ENCODE measurements at regions not wholly inside any gene's neighbourhood (a gene's known extent, or its start where the extent isn't known, plus 50 kb on each side); places are given as distances from the start of the nearest gene placed in this dataset.

GRCh38 chr18:43952398-43952797 is 675.1 kb upstream of the SYT4 start:
- Histone ChIP-seq H3K4ac (ENCODE audit: low read depth, low read length) (no peak overlapping the region), H3K9ac (ENCODE audit: low read length) (no peak overlapping the region), H3K4me2 (ENCODE audit: low read length) (no peak overlapping the region), H3K79me2 (ENCODE audit: control insufficient read depth, insufficient read depth, low read length, poor library complexity) (no peaks in the 10 kb centered on the region), H3K18ac (ENCODE audit: low read length) (no peak overlapping the region), H3K4me3 (ENCODE audit: low read depth, low read length) (no peak overlapping the region), H4K8ac (ENCODE audit: low read depth, low read length) (no peak overlapping the region), H3K23ac (ENCODE audit: low read length) (no peak overlapping the region), H3K36me3 (ENCODE audit: control insufficient read depth in 1 of 2, insufficient read depth in 2 of 2, low read length in 2 of 2) (peaks cover 0 to 2% of the 10 kb centered on the region in 2 experiments), H4K91ac (ENCODE audit: low read depth, low read length) (no peak overlapping the region), H3K27ac (ENCODE audit: low read depth, low read length) (no peak overlapping the region), H2BK120ac (ENCODE audit: insufficient read depth, low read length, poor library complexity) (no peak overlapping the region), H2AK5ac (ENCODE audit: low read length) (no peak overlapping the region), H2AFZ (ENCODE audit: insufficient read depth, low read length, poor library complexity) (no peak overlapping the region), H3K9me3 (ENCODE audit: insufficient read depth, low read depth, low read length) (no peaks in the 10 kb centered on the region), H4K12ac (ENCODE audit: low read depth, low read length) (no peak overlapping the region), H2BK5ac (ENCODE audit: low read depth, low read length, poor library complexity) (no peak overlapping the region), H3K14ac (ENCODE audit: low read length) (no peak overlapping the region), H3K27me3 (ENCODE audit: insufficient read depth, low read length) (no peaks in the 10 kb centered on the region), H3K4me1 (ENCODE audit: control insufficient read depth in 1 of 2, insufficient read depth in 2 of 2, low read length in 2 of 2) (no peaks in the 10 kb centered on the region), H3K79me1 (ENCODE audit: low read length) (no peaks in the 10 kb centered on the region), H2BK12ac (ENCODE audit: low read length) (no peak overlapping the region)
- no CpG with 5 or more reads among the region's 3 CpGs for WGBS (ENCODE audit: extremely low coverage, insufficient coverage, insufficient read length)
- no peak for DNase-seq

GRCh38 chr18:43961722-43962121 is 684.4 kb upstream of the SYT4 start:
- Histone ChIP-seq H2BK5ac (ENCODE audit: low read depth, low read length, poor library complexity) (no peak overlapping the region), H3K4me2 (ENCODE audit: low read length) (no peak overlapping the region), H3K9ac (ENCODE audit: low read length) (no peak overlapping the region), H2BK12ac (ENCODE audit: low read length) (no peak overlapping the region), H3K79me1 (ENCODE audit: low read length) (no peaks in the 10 kb centered on the region), H3K4me1 (ENCODE audit: control insufficient read depth in 1 of 2, insufficient read depth in 2 of 2, low read length in 2 of 2) (no peaks in the 10 kb centered on the region), H4K8ac (ENCODE audit: low read depth, low read length) (no peak overlapping the region), H2AK5ac (ENCODE audit: low read length) (no peak overlapping the region), H3K79me2 (ENCODE audit: control insufficient read depth, insufficient read depth, low read length, poor library complexity) (no peaks in the 10 kb centered on the region), H3K4me3 (ENCODE audit: low read depth, low read length) (no peak overlapping the region), H2BK120ac (ENCODE audit: insufficient read depth, low read length, poor library complexity) (no peak overlapping the region), H3K18ac (ENCODE audit: low read length) (no peak overlapping the region), H3K4ac (ENCODE audit: low read depth, low read length) (no peak overlapping the region), H3K14ac (ENCODE audit: low read length) (no peak overlapping the region), H3K27ac (ENCODE audit: low read depth, low read length) (no peak overlapping the region), H3K9me3 (ENCODE audit: insufficient read depth, low read depth, low read length) (no peaks in the 10 kb centered on the region), H4K91ac (ENCODE audit: low read depth, low read length) (no peak overlapping the region), H3K23ac (ENCODE audit: low read length) (no peak overlapping the region), H4K12ac (ENCODE audit: low read depth, low read length) (no peak overlapping the region), H3K36me3 (ENCODE audit: control insufficient read depth in 1 of 2, insufficient read depth in 2 of 2, low read length in 2 of 2) (no peaks in the 10 kb centered on the region), H2AFZ (ENCODE audit: insufficient read depth, low read length, poor library complexity) (no peak overlapping the region), H3K27me3 (ENCODE audit: insufficient read depth, low read length) (no peaks in the 10 kb centered on the region)
- no CpG with 5 or more reads among the region's 3 CpGs for WGBS (ENCODE audit: extremely low coverage, insufficient coverage, insufficient read length)
- no peak for DNase-seq

- H3K4me3 ChIP-seq (ENCODE audit: low read depth, low read length) = no peak overlapping the region
- H4K8ac ChIP-seq (ENCODE audit: low read depth, low read length) = no peak overlapping the region
- no CpG with 5 or more reads among the region's 1 CpG for WGBS (ENCODE audit: extremely low coverage, insufficient coverage, insufficient read length)
- no peak overlapping the region for H2AK5ac ChIP-seq (ENCODE audit: low read length)
- H3K79me2 ChIP-seq (ENCODE audit: control insufficient read depth, insufficient read depth, low read length, poor library complexity) = no peaks in the 10 kb centered on the region
- H3K14ac ChIP-seq (ENCODE audit: low read length) = no peak overlapping the region
- no peak overlapping the region for H3K18ac ChIP-seq (ENCODE audit: low read length)
- no peak for DNase-seq
- H2BK5ac ChIP-seq (ENCODE audit: low read depth, low read length, poor library complexity) = no peak overlapping the region
- no peak overlapping the region for H3K27ac ChIP-seq (ENCODE audit: low read depth, low read length)
- no peaks in the 10 kb centered on the region for H3K4me1 ChIP-seq (ENCODE audit: control insufficient read depth in 1 of 2, insufficient read depth in 2 of 2, low read length in 2 of 2)
- H2AFZ ChIP-seq (ENCODE audit: insufficient read depth, low read length, poor library complexity) = no peak overlapping the region
- no peak overlapping the region for H3K23ac ChIP-seq (ENCODE audit: low read length)
- no peak overlapping the region for H2BK12ac ChIP-seq (ENCODE audit: low read length)
- no peak overlapping the region for H3K9ac ChIP-seq (ENCODE audit: low read length)
- no peaks in the 10 kb centered on the region for H3K36me3 ChIP-seq (ENCODE audit: control insufficient read depth in 1 of 2, insufficient read depth in 2 of 2, low read length in 2 of 2)
- no peak overlapping the region for H2BK120ac ChIP-seq (ENCODE audit: insufficient read depth, low read length, poor library complexity)
- no peak overlapping the region for H3K4ac ChIP-seq (ENCODE audit: low read depth, low read length)
- H4K91ac ChIP-seq (ENCODE audit: low read depth, low read length) = no peak overlapping the region
- H3K27me3 ChIP-seq (ENCODE audit: insufficient read depth, low read length) = no peaks in the 10 kb centered on the region
- H3K9me3 ChIP-seq (ENCODE audit: insufficient read depth, low read depth, low read length) = no peaks in the 10 kb centered on the region
- no peak overlapping the region for H4K12ac ChIP-seq (ENCODE audit: low read depth, low read length)
- no peaks in the 10 kb centered on the region for H3K79me1 ChIP-seq (ENCODE audit: low read length)
- H3K4me2 ChIP-seq (ENCODE audit: low read length) = no peak overlapping the region
These were observed 687.4 kb upstream of the SYT4 start for GRCh38 chr18:43964666-43965065.

GRCh38 chr18:43965691-43966090 is 688.4 kb upstream of the SYT4 start:
- Histone ChIP-seq H3K18ac (ENCODE audit: low read length) (no peak overlapping the region), H4K91ac (ENCODE audit: low read depth, low read length) (no peak overlapping the region), H4K8ac (ENCODE audit: low read depth, low read length) (no peak overlapping the region), H2AK5ac (ENCODE audit: low read length) (no peak overlapping the region), H3K4me3 (ENCODE audit: low read depth, low read length) (no peak overlapping the region), H3K36me3 (ENCODE audit: control insufficient read depth in 1 of 2, insufficient read depth in 2 of 2, low read length in 2 of 2) (no peaks in the 10 kb centered on the region), H2AFZ (ENCODE audit: insufficient read depth, low read length, poor library complexity) (no peak overlapping the region), H3K9me3 (ENCODE audit: insufficient read depth, low read depth, low read length) (no peaks in the 10 kb centered on the region), H4K12ac (ENCODE audit: low read depth, low read length) (no peak overlapping the region), H3K9ac (ENCODE audit: low read length) (no peak overlapping the region), H3K4me1 (ENCODE audit: control insufficient read depth in 1 of 2, insufficient read depth in 2 of 2, low read length in 2 of 2) (no peaks in the 10 kb centered on the region), H3K23ac (ENCODE audit: low read length) (no peak overlapping the region), H3K27ac (ENCODE audit: low read depth, low read length) (no peak overlapping the region), H2BK5ac (ENCODE audit: low read depth, low read length, poor library complexity) (no peak overlapping the region), H3K4me2 (ENCODE audit: low read length) (no peak overlapping the region), H3K79me2 (ENCODE audit: control insufficient read depth, insufficient read depth, low read length, poor library complexity) (no peaks in the 10 kb centered on the region), H3K27me3 (ENCODE audit: insufficient read depth, low read length) (no peaks in the 10 kb centered on the region), H3K4ac (ENCODE audit: low read depth, low read length) (no peak overlapping the region), H3K14ac (ENCODE audit: low read length) (no peak overlapping the region), H2BK12ac (ENCODE audit: low read length) (no peak overlapping the region), H2BK120ac (ENCODE audit: insufficient read depth, low read length, poor library complexity) (no peak overlapping the region), H3K79me1 (ENCODE audit: low read length) (no peaks in the 10 kb centered on the region)
- no peak for DNase-seq
- WGBS (ENCODE audit: extremely low coverage, insufficient coverage, insufficient read length) = no CpG with 5 or more reads among the region's 4 CpGs

Measured in trophoblast cell (in vitro differentiated cells and primary cell).